ENCODE measurements at regions not wholly inside any gene's neighbourhood (a gene's known extent, or its start where the extent isn't known, plus 50 kb on each side); places are given as distances from the start of the nearest gene placed in this dataset.

DNA sequence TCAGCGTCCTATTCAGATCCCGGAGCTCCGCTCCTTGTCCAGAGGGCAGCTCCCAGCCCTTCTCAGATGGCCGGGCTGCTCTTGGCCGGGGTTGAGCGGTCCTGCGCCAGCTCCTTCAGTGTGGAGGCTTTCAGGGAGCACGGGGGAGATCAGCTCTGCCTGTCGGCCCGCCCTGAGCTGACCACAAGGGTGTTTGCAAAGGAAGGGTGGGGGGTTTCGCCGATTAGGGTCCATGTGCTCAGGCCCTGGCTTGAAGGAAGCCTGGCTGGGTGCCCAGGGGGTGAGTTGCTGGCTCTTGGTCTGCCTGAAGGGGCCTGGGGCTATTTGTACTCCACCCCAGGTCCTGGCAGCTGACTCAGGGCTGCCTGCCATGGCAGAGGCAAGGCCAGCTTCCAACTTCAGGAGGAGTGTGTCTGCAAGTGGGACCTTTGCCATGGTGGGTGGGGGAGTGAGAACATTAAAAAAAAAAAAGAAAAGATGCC lies 250.1 kb upstream of the KLF4 start:
- no peak overlapping the region for H3K4me3 ChIP-seq (ENCODE audit: low read depth in 1 of 2, low read length in 2 of 2)
- H3K4me1 ChIP-seq (ENCODE audit: control insufficient read depth in 1 of 2, insufficient read depth in 2 of 2, low read length in 2 of 2), result peaks cover 5 to 16% of the 10 kb centered on the region in 2 donors

DNA sequence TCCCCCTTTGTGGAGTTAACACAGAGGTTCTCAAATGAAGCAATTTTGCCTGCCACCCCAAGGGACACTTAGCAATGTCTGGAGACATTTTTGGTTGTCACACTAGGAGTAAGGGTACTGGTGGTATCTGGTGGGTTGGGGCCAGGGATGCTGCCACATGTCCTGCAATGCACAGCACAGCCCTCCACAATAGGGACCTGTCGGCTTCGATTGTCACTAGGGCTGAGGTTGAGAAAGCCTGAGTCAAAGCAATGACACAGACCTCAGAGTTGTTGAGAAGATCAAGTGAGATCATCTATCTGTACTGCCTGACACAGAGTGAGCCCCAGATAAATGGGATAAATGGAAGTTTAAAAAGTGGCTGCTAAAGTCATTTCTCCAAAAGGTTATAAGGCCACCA lies 249.2 kb upstream of the KLF4 start:
- no peaks in the 10 kb centered on the region for H3K9me3 ChIP-seq (ENCODE audit: control insufficient read depth in 1 of 2, low read length in 2 of 2)
- H3K4me3 ChIP-seq (ENCODE audit: low read depth in 1 of 2, low read length in 2 of 2), result no peak overlapping the region
- H3K4me1 ChIP-seq (ENCODE audit: control insufficient read depth in 1 of 2, insufficient read depth in 2 of 2, low read length in 2 of 2), result peaks cover 5 to 16% of the 10 kb centered on the region in 2 donors
- peak overlapping the region; percentile 48 for H3K27ac ChIP-seq (ENCODE audit: low read length)
- no peaks in the 10 kb centered on the region for H3K36me3 ChIP-seq (ENCODE audit: control insufficient read depth in 1 of 2, insufficient read depth in 2 of 2, low read length in 2 of 2)
- H3K27me3 ChIP-seq (ENCODE audit: low read depth, low read length), result no peaks in the 10 kb centered on the region

More for the DNA sequence above, 250.1 kb upstream of the KLF4 start:
- Histone ChIP-seq H3K27me3 (ENCODE audit: low read depth, low read length) (no peaks in the 10 kb centered on the region), H3K36me3 (ENCODE audit: control insufficient read depth in 1 of 2, insufficient read depth in 2 of 2, low read length in 2 of 2) (no peaks in the 10 kb centered on the region), H3K9me3 (ENCODE audit: control insufficient read depth in 1 of 2, low read length in 2 of 2) (no peaks in the 10 kb centered on the region), H3K27ac (ENCODE audit: low read length) (no peak overlapping the region)

DNA sequence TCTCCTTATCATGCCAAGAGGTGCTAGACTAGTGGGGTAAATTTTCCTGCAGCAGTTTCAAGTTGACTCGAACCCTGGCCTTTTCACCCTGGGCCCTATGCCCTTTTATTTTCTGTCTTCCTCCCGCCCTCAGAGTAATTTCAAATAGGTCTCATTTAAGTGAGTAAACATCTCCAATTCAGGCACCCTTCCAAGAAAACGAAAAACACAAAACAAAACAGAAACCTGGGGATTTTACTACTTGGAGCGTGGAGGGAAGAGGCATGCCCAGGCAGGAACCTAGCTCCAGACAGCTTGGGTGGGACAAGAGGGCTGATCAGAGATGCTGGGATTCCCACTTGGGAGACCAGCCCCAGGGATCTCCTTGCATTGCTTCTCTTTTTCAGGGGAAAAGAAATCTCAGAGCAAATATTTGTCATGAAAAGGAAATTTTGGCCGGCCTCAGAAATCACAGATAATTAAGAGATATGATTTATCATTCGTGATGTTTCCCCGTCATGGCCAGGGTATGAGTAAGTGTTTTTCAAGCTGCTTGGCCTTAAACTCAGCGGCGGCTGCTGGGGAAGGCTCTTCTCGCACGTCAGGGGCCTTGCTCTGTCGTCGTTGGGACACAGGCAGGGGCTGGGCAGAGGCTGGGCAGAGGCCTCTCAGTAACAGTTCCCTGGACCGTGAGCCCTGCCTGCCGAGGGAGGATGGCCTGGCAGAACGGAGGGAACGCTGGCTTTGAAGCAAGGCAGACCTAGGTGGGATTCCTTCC lies 248.6 kb upstream of the KLF4 start:
- H3K27me3 ChIP-seq (ENCODE audit: low read depth, low read length), result no peaks in the 10 kb centered on the region
- peak overlapping the region; percentile 48 for H3K27ac ChIP-seq (ENCODE audit: low read length)
- H3K4me3 ChIP-seq (ENCODE audit: low read depth in 1 of 2, low read length in 2 of 2), result no peak overlapping the region
- H3K4me1 ChIP-seq (ENCODE audit: control insufficient read depth in 1 of 2, insufficient read depth in 2 of 2, low read length in 2 of 2), result peaks cover 10 to 22% of the 10 kb centered on the region in 2 donors
- H3K36me3 ChIP-seq (ENCODE audit: control insufficient read depth in 1 of 2, insufficient read depth in 2 of 2, low read length in 2 of 2), result peaks cover 0 to 2% of the 10 kb centered on the region in 2 donors
- H3K9me3 ChIP-seq (ENCODE audit: control insufficient read depth in 1 of 2, low read length in 2 of 2), result no peaks in the 10 kb centered on the region

DNA sequence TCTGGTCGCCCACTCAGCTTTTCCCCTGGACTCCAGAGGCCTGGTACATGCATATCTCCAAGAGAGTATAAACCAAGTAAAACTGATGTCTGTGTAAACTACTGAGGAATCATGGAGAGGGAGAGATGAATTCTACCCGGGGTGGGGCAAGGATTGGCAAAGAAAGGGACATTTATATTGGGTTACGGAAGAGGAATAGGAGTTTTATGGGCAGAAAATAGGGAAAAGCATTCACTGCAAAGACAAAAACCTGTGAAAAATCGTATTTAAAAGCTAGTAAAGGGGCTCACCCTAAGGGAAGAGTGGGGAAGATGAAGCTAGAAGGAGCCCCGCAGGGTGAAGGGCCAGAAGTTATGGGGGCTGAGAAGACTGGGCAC lies 248.0 kb upstream of the KLF4 start:
- H3K27ac ChIP-seq (ENCODE audit: low read length), result no peak overlapping the region
- no peaks in the 10 kb centered on the region for H3K27me3 ChIP-seq (ENCODE audit: low read depth, low read length)
- H3K4me3 ChIP-seq (ENCODE audit: low read depth in 1 of 2, low read length in 2 of 2), result no peak overlapping the region
- no peaks in the 10 kb centered on the region for H3K9me3 ChIP-seq (ENCODE audit: control insufficient read depth in 1 of 2, low read length in 2 of 2)
- peaks cover 14 to 28% of the 10 kb centered on the region in 2 donors for H3K4me1 ChIP-seq (ENCODE audit: control insufficient read depth in 1 of 2, insufficient read depth in 2 of 2, low read length in 2 of 2)
- H3K36me3 ChIP-seq (ENCODE audit: control insufficient read depth in 1 of 2, insufficient read depth in 2 of 2, low read length in 2 of 2), result peaks cover 0 to 5% of the 10 kb centered on the region in 2 donors

DNA sequence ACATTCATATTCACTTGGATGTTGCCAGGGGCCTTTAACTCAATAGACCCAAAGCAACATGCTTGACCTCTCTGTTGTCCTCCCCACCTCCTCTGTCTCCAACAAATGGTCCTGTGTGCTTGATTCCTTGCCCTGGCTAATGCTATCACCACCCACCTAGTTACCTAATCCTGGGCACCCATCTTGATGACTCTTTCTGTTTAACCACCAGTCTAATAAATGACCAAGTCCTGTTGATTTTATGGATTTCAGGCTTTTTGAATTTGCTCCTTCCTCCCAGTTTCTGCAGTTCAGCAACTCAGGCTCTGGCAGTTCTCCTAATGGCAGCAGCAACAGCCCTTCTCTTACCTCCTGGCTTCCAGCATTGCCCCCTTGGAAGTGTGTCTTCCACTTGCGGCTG lies 246.3 kb upstream of the KLF4 start:
- no peak overlapping the region for H3K27ac ChIP-seq (ENCODE audit: low read length)
- peaks cover 18 to 30% of the 10 kb centered on the region in 2 donors for H3K4me1 ChIP-seq (ENCODE audit: control insufficient read depth in 1 of 2, insufficient read depth in 2 of 2, low read length in 2 of 2)

DNA sequence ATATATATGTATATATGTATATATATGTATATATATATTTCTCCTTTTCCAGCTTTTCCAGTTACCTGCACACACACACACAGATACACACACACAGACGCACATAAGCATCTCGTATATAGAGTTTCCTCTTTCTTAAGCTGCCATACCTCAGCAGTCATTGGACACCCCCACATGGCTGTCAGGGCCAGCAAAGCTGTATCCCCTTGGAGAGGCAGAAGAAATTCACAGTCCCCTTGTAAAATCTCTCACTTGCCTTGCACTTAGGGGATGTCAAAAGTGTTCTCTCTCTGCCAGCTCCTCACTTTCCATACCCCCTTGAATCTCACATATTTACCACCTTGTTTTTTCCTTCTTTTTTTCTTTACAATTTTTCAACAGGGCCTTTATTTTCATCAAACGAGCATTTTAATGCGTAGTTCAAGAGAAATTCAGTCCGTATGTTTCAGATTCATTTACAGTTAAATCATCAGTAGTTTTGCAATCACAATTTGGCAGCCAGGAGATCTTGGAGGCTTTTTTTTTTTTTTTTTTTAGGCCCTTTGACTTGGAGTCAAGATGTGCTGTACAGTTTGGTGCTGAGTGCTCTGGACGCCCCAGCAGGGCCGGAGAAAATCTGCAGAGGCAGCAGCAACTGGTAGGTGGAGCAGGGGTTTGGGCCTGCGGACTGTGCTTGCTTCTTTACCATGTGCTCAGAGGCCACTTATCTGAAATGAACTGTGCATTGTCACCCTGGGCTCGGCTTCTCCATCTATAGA lies 244.9 kb upstream of the KLF4 start:
- Histone ChIP-seq H3K27me3 (ENCODE audit: low read depth, low read length) (no peaks in the 10 kb centered on the region), H3K9me3 (ENCODE audit: control insufficient read depth in 1 of 2, low read length in 2 of 2) (no peaks in the 10 kb centered on the region), H3K36me3 (ENCODE audit: control insufficient read depth in 1 of 2, insufficient read depth in 2 of 2, low read length in 2 of 2) (peaks cover 0 to 5% of the 10 kb centered on the region in 2 donors), H3K4me3 (ENCODE audit: low read depth in 1 of 2, low read length in 2 of 2) (no peak overlapping the region), H3K4me1 (ENCODE audit: control insufficient read depth in 1 of 2, insufficient read depth in 2 of 2, low read length in 2 of 2) (peaks cover 18 to 23% of the 10 kb centered on the region in 2 donors), H3K27ac (ENCODE audit: low read length) (no peak overlapping the region)

More for the DNA sequence above, 246.3 kb upstream of the KLF4 start:
- Histone ChIP-seq H3K9me3 (ENCODE audit: control insufficient read depth in 1 of 2, low read length in 2 of 2) (no peaks in the 10 kb centered on the region), H3K4me3 (ENCODE audit: low read depth in 1 of 2, low read length in 2 of 2) (no peak overlapping the region), H3K27me3 (ENCODE audit: low read depth, low read length) (no peaks in the 10 kb centered on the region), H3K36me3 (ENCODE audit: control insufficient read depth in 1 of 2, insufficient read depth in 2 of 2, low read length in 2 of 2) (peaks cover 0 to 5% of the 10 kb centered on the region in 2 donors)

DNA sequence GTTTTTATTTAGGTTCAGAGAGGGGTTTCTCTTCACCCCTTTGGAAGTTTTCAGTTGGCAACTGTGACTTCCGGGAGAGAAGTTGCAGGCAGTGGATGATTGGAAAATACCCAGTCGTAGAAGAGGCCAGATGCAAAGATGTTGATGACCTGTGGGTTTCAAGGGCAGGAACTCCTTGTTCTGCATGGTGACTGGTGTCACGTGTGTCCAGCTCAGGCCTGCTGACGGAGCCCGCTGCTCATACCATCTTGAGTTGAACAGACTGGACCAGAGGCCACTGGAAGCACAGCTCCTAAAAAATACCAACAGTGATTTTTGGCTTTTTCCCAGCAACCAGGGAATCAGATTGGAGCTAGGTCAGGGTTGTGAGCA lies 243.9 kb upstream of the KLF4 start:
- Histone ChIP-seq H3K9me3 (ENCODE audit: control insufficient read depth in 1 of 2, low read length in 2 of 2) (no peaks in the 10 kb centered on the region), H3K27me3 (ENCODE audit: low read depth, low read length) (no peaks in the 10 kb centered on the region), H3K4me1 (ENCODE audit: control insufficient read depth in 1 of 2, insufficient read depth in 2 of 2, low read length in 2 of 2) (peaks cover 18 to 21% of the 10 kb centered on the region in 2 donors), H3K36me3 (ENCODE audit: control insufficient read depth in 1 of 2, insufficient read depth in 2 of 2, low read length in 2 of 2) (peaks cover 0 to 5% of the 10 kb centered on the region in 2 donors), H3K27ac (ENCODE audit: low read length) (peak overlapping the region; percentile 67), H3K4me3 (ENCODE audit: low read depth in 1 of 2, low read length in 2 of 2) (peak overlapping the region in 1 of 2 donors; percentile 31)

DNA sequence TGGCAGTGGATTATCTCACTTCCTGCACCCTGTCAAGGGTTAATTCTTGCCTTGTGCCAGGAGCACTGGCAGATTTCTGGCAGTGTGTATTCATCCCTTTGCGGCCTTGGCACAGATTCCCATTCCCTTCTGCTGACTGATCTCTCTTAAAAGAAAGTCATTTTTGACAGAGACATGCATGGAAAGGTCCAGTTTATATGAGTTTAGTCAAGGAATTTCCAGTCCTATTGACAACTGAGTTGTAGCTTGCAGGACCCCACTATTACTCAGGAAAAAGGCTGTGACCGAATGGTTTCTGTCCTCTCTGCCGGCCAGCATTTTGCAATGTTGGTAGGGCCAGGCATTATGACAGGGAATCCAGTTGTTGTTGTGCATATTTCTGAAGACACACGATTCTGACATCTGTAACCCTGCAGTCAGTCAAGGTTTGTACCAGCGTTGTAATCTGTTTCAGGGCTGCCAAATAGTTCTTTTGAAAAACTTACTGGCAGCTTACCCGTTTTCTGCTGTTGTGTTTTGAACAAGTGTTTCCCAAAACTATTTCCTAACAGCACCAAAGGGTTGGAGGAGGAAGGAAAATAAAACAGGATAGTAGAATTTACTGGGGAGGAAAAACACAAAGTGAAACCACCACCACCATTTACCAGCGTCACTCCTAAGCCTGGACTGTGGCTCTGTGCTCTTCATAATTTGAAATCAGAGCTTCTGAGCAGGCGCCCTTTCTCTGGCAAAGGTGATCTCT lies 243.4 kb upstream of the KLF4 start:
- Histone ChIP-seq H3K4me3 (ENCODE audit: low read depth in 1 of 2, low read length in 2 of 2) (peak overlapping the region in 1 of 2 donors; percentile 31), H3K36me3 (ENCODE audit: control insufficient read depth in 1 of 2, insufficient read depth in 2 of 2, low read length in 2 of 2) (peaks cover 0 to 5% of the 10 kb centered on the region in 2 donors), H3K27ac (ENCODE audit: low read length) (peak overlapping the region; percentile 67)

DNA sequence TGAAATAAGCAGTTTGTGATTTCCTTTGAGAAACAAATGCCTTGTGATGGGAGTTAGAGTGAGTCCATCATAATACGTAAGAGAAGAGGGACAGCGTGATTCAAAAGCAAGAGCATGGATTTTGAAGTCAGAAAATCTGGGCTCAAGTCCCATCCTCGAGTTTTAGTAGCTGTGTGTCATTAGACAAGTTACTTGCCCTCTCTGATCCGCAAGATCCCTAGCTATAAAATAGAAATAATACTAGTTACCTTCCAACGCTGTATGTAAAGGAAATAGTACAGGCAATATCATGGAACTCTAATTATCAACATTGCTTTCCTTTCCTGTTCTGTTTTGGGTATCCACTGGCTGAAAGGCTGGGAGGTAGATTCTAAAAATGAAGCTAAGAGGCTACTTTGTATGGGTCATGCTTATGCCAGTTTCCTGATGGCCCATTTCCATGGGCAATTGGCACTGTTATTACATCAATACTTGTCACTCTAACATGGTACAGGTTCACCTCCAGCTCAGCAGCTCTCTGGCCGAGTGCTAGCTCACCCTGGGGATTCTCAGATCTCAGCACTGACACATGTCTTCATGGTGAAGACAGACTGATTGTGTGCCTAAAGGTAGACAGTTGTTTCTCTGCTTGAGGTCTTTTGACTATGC lies 241.7 kb upstream of the KLF4 start:
- no peaks in the 10 kb centered on the region for H3K27me3 ChIP-seq (ENCODE audit: low read depth, low read length)
- no peak overlapping the region for H3K4me3 ChIP-seq (ENCODE audit: low read depth in 1 of 2, low read length in 2 of 2)
- H3K36me3 ChIP-seq (ENCODE audit: control insufficient read depth in 1 of 2, insufficient read depth in 2 of 2, low read length in 2 of 2), result peaks cover 0 to 5% of the 10 kb centered on the region in 2 donors
- H3K9me3 ChIP-seq (ENCODE audit: control insufficient read depth in 1 of 2, low read length in 2 of 2), result no peaks in the 10 kb centered on the region
- peaks cover 13% of the 10 kb centered on the region in 2 donors for H3K4me1 ChIP-seq (ENCODE audit: control insufficient read depth in 1 of 2, insufficient read depth in 2 of 2, low read length in 2 of 2)
- H3K27ac ChIP-seq (ENCODE audit: low read length), result no peak overlapping the region

More for the DNA sequence above, 243.4 kb upstream of the KLF4 start:
- Histone ChIP-seq H3K4me1 (ENCODE audit: control insufficient read depth in 1 of 2, insufficient read depth in 2 of 2, low read length in 2 of 2) (peaks cover 17 to 18% of the 10 kb centered on the region in 2 donors), H3K27me3 (ENCODE audit: low read depth, low read length) (no peaks in the 10 kb centered on the region), H3K9me3 (ENCODE audit: control insufficient read depth in 1 of 2, low read length in 2 of 2) (no peaks in the 10 kb centered on the region)

DNA sequence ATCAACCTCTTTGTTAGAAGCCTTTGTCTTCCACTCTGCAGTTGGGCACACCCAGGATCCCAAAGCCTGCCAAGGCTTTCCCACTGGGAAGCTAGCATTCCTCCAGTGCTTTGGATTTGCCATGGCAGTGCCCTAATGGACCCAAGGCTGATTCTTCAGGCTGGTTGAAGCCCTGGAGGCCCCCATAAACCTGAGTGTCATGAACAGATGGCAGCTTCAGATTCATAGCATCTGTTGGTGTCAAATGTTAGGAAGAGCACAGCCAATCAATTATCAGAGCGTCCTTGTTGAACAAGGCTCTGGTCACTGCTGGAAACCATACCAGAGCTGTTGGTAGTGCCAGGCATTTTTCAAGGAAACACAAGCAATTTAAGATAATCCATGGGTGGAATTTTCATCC lies 241.1 kb upstream of the KLF4 start:
- Histone ChIP-seq H3K4me3 (ENCODE audit: low read depth in 1 of 2, low read length in 2 of 2) (no peak overlapping the region), H3K36me3 (ENCODE audit: control insufficient read depth in 1 of 2, insufficient read depth in 2 of 2, low read length in 2 of 2) (peaks cover 0 to 5% of the 10 kb centered on the region in 2 donors), H3K27ac (ENCODE audit: low read length) (no peak overlapping the region), H3K4me1 (ENCODE audit: control insufficient read depth in 1 of 2, insufficient read depth in 2 of 2, low read length in 2 of 2) (peaks cover 13% of the 10 kb centered on the region in 2 donors), H3K9me3 (ENCODE audit: control insufficient read depth in 1 of 2, low read length in 2 of 2) (no peaks in the 10 kb centered on the region), H3K27me3 (ENCODE audit: low read depth, low read length) (no peaks in the 10 kb centered on the region)
